Fibroblast of the aortic adventitia (primary cell): ENCODE measurements at regions not wholly inside any gene's neighbourhood (a gene's known extent, or its start where the extent isn't known, plus 50 kb on each side); places are given as distances from the start of the nearest gene placed in this dataset.
A peak's percentile ranks its signal among the peaks of the same experiment; 100 is the strongest.

ENCODE experiments used
- DNase-seq: peaks from one replicate; pipeline ENCODE4 v3.0.0-alpha.2; 2010; ENCODE audit warnings: low read depth
- H3K4me3 ChIP-seq: 2 replicates; pipeline ENCODE4 v1.5.1; 2011; ENCODE audit warnings: low read depth, mild to moderate bottlenecking, control low read depth, low read length, moderate library complexity
- CTCF ChIP-seq: IDR thresholded peaks from 2 replicates; pipeline ENCODE4 v1.5.1; 2011; ENCODE audit warnings: mild to moderate bottlenecking, low read length, control low read depth, inconsistent platforms; ENCODE audit not compliant: insufficient read depth

- H3K4me3 ChIP-seq: no peak overlapping the region
- peak; percentile 83 for DNase-seq
- TF ChIP-seq CTCF: no peak
Measured at GRCh38 chrX:10972706-10973105, 138.4 kb upstream of the HCCS start.

- no peak overlapping the region for H3K4me3 ChIP-seq
- TF ChIP-seq CTCF: no peak
- DNase-seq: no peak
Measured at GRCh38 chrX:10974920-10975319, 136.2 kb upstream of the HCCS start.

GRCh38 chrX:10979956-10980355 is 131.2 kb upstream of the HCCS start:
- no peak overlapping the region for H3K4me3 ChIP-seq
- TF ChIP-seq CTCF: no peak
- no peak for DNase-seq

GRCh38 chrX:10981506-10981905 is 129.6 kb upstream of the HCCS start:
- no peak for DNase-seq
- H3K4me3 ChIP-seq: no peak overlapping the region
- no peak for TF ChIP-seq CTCF

- no peak for DNase-seq
- TF ChIP-seq CTCF: no peak
- H3K4me3 ChIP-seq: no peak overlapping the region
Measured at GRCh38 chrX:10983526-10983925, 127.6 kb upstream of the HCCS start.

- no peak overlapping the region for H3K4me3 ChIP-seq
- TF ChIP-seq CTCF: no peak
- DNase-seq: no peak
Measured at GRCh38 chrX:10984213-10984612, 126.9 kb upstream of the HCCS start.

GRCh38 chrX:10986616-10987015 is 124.5 kb upstream of the HCCS start:
- no peak for TF ChIP-seq CTCF
- no peak overlapping the region for H3K4me3 ChIP-seq
- DNase-seq: peak; percentile 74
